ENCODE measurements at regions not wholly inside any gene's neighbourhood (a gene's known extent, or its start where the extent isn't known, plus 50 kb on each side); places are given as distances from the start of the nearest gene placed in this dataset.

GRCh38 chr7:131909151-131909768 lies 352.8 kb upstream of the PODXL start (continued):
- TF ChIP-seq TOE1 (IDR thresholded peaks at IDR 0.05; ENCODE audit: borderline replicate concordance) (no peak), TOE1 (CRISPR knock-in tag; IDR thresholded peaks at IDR 0.05; ENCODE audit: borderline replicate concordance, low read depth) (no peak), CBFB (CRISPR knock-in tag; IDR thresholded peaks at IDR 0.05) (no peak), RBM17 (IDR thresholded peaks at IDR 0.05; ENCODE audit: borderline replicate concordance, low read depth, low read length) (no peak), MAFG (tag; conservative IDR thresholded peaks at IDR 0.05) (no peak)

- in situ Hi-C loops (cut with MboI) (no loop called here), intact Hi-C loops (cut with micrococcal nuclease) (no loop called here)
- H3K9ac ChIP-seq (ENCODE audit: insufficient read depth in 1 of 2, low read depth in 2 of 2, low read length in 2 of 2) = no peak overlapping the region
- no peak overlapping the region for H2AFZ ChIP-seq (ENCODE audit: low read depth, low read length)
- DNase-seq (ENCODE audit: extremely low read depth in 1 of 4, low spot score in 3 of 4) = no peak
- 2% methylated on average over 7 of the region's 7 CpGs for WGBS (ENCODE audit: insufficient coverage, low coverage, missing lambda C conversion rate)
- H3K4me3 ChIP-seq = no peak overlapping the region
- no peaks in the 10 kb centered on the region for H3K36me3 ChIP-seq (ENCODE audit: control insufficient read depth, insufficient read depth, low read length)
- no peak overlapping the region for H3K4me2 ChIP-seq (ENCODE audit: insufficient read depth, low read length)
- no peak for TF ChIP-seq NR1H2 (CRISPR knock-in tag; IDR thresholded peaks at IDR 0.05)
- no peak for TF ChIP-seq ZNF695 (CRISPR knock-in tag; IDR thresholded peaks at IDR 0.05)
- TF ChIP-seq MCM3 (IDR thresholded peaks at IDR 0.05) = no peak
- TF ChIP-seq EP400 (IDR thresholded peaks at IDR 0.05) = no peak
- no peak for TF ChIP-seq IFI16 (CRISPR knock-in tag; IDR thresholded peaks at IDR 0.05)
- no peak for TF ChIP-seq PTTG1 (tag; IDR thresholded peaks at IDR 0.05; ENCODE audit: low read depth)
- TF ChIP-seq ZNF124 (CRISPR knock-in tag; IDR thresholded peaks at IDR 0.05) = no peak
- no peak for TF ChIP-seq LEF1 (IDR thresholded peaks at IDR 0.05)
- TF ChIP-seq ZNF253 (CRISPR knock-in tag; conservative IDR thresholded peaks at IDR 0.05) = no peak
- TF ChIP-seq PCBP1 (IDR thresholded peaks at IDR 0.05; ENCODE audit: low read depth, low read length, poor library complexity, severe bottlenecking) = no peak
- no peak for TF ChIP-seq GTF2B (IDR thresholded peaks at IDR 0.05; ENCODE audit: extremely low read depth, insufficient read length)
- no peak for TF ChIP-seq NR2C1 (IDR thresholded peaks at IDR 0.05)
- TF ChIP-seq NR2C1 (tag; IDR thresholded peaks at IDR 0.05) = no peak
- no peak for TF ChIP-seq POLR3G (IDR thresholded peaks at IDR 0.05; ENCODE audit: extremely low read depth, insufficient read length, insufficient replicate concordance)
- no peak for TF ChIP-seq COPS2 (conservative IDR thresholded peaks at IDR 0.05)
- no peak for TF ChIP-seq TSHZ1 (CRISPR knock-in tag; IDR thresholded peaks at IDR 0.05)
- no peak for FAIRE-seq
- no peak overlapping the region for H3K27ac ChIP-seq (ENCODE audit: extremely low read depth, low read depth, low read length)
- ChIA-PET POLR2A (interaction anchor here (0.8 to 1.8 kb wide), 2 partner anchors 11 to 174 kb away, joined by 3 to 6 read pairs; no protein-coding TSS in a partner anchor), CTCF (ENCODE audit: low intra/inter-chr PET ratio) (no interaction called here)
- ATAC-seq = no peak
- H3K79me2 ChIP-seq (ENCODE audit: control insufficient read depth, insufficient read depth, low read length) = no peaks in the 10 kb centered on the region
- H3K27me3 ChIP-seq (ENCODE audit: control insufficient read depth in 2 of 2, insufficient read depth in 2 of 2, low read length in 2 of 2) = peaks cover 0 to 12% of the 10 kb centered on the region in 2 experiments; a peak in 2 of 5 replicates
- H3K9me3 ChIP-seq (replicated peaks; ENCODE audit: control insufficient read depth, insufficient read depth, low read depth, low read length) = no peaks in the 10 kb centered on the region
- H3K9me1 ChIP-seq (ENCODE audit: control insufficient read depth, insufficient read depth, low read length) = no peaks in the 10 kb centered on the region
- peaks cover 0 to 6% of the 10 kb centered on the region in 2 experiments; a peak in 1 of 5 replicates for H3K4me1 ChIP-seq (replicated peaks in 1 of 2; ENCODE audit: control insufficient read depth in 2 of 2, insufficient read depth in 2 of 2, low read length in 2 of 2)
- no TSS peak for BruUV-seq (replicated peaks)
- H4K20me1 ChIP-seq (replicated peaks; ENCODE audit: control insufficient read depth, insufficient read depth, low read length) = no peaks in the 10 kb centered on the region
These were observed 352.3 kb upstream of the PODXL start for GRCh38 chr7:131908714-131909113.
